ENCODE measurements at regions not wholly inside any gene's neighbourhood (a gene's known extent, or its start where the extent isn't known, plus 50 kb on each side); places are given as distances from the start of the nearest gene placed in this dataset.

DNA sequence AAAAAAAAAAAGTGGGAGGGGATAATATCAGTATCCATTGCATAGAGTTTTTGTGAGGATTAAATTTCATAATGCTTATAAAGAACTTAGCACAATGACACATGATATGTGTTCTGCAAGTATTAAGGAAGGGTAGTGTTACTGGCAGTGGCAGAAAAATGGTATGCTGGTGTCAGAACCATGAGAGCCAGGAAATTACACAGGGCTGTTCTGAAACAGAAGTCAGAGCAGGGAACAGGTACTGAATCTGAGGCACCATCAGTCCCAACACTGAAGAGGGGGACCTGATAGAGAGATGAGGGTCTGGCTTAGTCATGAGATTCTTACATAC is 601.1 kb upstream of the GRIA3 start:
- TF ChIP-seq, protein P1, sequence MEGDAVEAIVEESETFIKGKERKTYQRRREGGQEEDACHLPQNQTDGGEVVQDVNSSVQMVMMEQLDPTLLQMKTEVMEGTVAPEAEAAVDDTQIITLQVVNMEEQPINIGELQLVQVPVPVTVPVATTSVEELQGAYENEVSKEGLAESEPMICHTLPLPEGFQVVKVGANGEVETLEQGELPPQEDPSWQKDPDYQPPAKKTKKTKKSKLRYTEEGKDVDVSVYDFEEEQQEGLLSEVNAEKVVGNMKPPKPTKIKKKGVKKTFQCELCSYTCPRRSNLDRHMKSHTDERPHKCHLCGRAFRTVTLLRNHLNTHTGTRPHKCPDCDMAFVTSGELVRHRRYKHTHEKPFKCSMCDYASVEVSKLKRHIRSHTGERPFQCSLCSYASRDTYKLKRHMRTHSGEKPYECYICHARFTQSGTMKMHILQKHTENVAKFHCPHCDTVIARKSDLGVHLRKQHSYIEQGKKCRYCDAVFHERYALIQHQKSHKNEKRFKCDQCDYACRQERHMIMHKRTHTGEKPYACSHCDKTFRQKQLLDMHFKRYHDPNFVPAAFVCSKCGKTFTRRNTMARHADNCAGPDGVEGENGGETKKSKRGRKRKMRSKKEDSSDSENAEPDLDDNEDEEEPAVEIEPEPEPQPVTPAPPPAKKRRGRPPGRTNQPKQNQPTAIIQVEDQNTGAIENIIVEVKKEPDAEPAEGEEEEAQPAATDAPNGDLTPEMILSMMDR (IDR thresholded peaks at IDR 0.05): no peak
- TF ChIP-seq POLR2A (IDR thresholded peaks at IDR 0.05): no peak

All from testis (tissue), 2 donors.